ENCODE measurements at regions not wholly inside any gene's neighbourhood (a gene's known extent, or its start where the extent isn't known, plus 50 kb on each side); places are given as distances from the start of the nearest gene placed in this dataset.

DNA sequence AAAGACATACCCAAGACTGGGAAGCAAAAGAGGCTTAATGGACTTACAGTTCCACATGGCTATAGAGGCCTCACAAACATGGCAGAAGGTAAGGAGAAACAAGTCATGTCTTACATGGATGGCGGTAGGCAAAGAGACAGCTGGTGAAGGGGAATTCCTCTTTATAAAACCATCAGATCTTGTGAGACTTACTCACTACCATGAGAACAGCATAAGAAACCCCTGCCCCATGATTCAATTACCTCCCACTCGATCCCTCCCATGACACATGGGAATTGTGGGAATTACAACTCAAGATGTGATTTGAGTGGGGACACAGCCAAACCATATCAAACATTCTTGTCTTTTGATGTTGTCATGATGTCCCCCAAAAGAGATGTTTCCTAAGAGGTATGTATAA is 103.3 kb downstream of the DUSP10 start:
- TF ChIP-seq EZH2 (IDR thresholded peaks at IDR 0.05; ENCODE audit: borderline replicate concordance, low read depth, low read length, severe bottlenecking) (no peak), POLR2AphosphoS5 (IDR thresholded peaks at IDR 0.05; ENCODE audit: insufficient read depth, low read depth, low read length) (no peak), POLR2A (IDR thresholded peaks at IDR 0.05; ENCODE audit: low read depth, low read length) (no peak), JUN (IDR thresholded peaks at IDR 0.05; ENCODE audit: borderline replicate concordance, insufficient read depth, insufficient read length, low read depth) (no peak), GATA2 (IDR thresholded peaks at IDR 0.05; ENCODE audit: insufficient read depth, insufficient read length, low read depth, low read length) (no peak), FOS (IDR thresholded peaks at IDR 0.05; ENCODE audit: borderline replicate concordance, insufficient read depth, low read length) (no peak)
- TF ChIP-seq, protein P1, sequence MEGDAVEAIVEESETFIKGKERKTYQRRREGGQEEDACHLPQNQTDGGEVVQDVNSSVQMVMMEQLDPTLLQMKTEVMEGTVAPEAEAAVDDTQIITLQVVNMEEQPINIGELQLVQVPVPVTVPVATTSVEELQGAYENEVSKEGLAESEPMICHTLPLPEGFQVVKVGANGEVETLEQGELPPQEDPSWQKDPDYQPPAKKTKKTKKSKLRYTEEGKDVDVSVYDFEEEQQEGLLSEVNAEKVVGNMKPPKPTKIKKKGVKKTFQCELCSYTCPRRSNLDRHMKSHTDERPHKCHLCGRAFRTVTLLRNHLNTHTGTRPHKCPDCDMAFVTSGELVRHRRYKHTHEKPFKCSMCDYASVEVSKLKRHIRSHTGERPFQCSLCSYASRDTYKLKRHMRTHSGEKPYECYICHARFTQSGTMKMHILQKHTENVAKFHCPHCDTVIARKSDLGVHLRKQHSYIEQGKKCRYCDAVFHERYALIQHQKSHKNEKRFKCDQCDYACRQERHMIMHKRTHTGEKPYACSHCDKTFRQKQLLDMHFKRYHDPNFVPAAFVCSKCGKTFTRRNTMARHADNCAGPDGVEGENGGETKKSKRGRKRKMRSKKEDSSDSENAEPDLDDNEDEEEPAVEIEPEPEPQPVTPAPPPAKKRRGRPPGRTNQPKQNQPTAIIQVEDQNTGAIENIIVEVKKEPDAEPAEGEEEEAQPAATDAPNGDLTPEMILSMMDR (IDR thresholded peaks at IDR 0.05; ENCODE audit: extremely low read depth in 1 of 2, insufficient read depth in 1 of 2, low read depth in 1 of 2, low read length in 2 of 2), result no peak
- TF ChIP-seq, protein P2, sequence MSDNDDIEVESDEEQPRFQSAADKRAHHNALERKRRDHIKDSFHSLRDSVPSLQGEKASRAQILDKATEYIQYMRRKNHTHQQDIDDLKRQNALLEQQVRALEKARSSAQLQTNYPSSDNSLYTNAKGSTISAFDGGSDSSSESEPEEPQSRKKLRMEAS (IDR thresholded peaks at IDR 0.05; ENCODE audit: insufficient read depth, insufficient read length), result no peak
